Mesenchymal stem cell (in vitro differentiated cells and primary cell): ENCODE measurements at regions not wholly inside any gene's neighbourhood (a gene's known extent, or its start where the extent isn't known, plus 50 kb on each side); places are given as distances from the start of the nearest gene placed in this dataset.
A peak's percentile ranks its signal among the peaks of the same experiment; 100 is the strongest.

Experiments used
- DNase-seq: peaks from one replicate; pipeline ENCODE4 v3.0.0-alpha.2; 2013
- H2AFZ ChIP-seq: one replicate; pipeline ENCODE4 v1.6.1; 2013; ENCODE audit warnings: low read depth, mild to moderate bottlenecking, control low read depth, inconsistent platforms, low read length, moderate library complexity
- H2AK5ac ChIP-seq: 2 replicates; pipeline ENCODE4 v1.6.1; 2013; ENCODE audit warnings: low read length, moderate library complexity, mild to moderate bottlenecking, inconsistent platforms; ENCODE audit not compliant: severe bottlenecking
- H2BK120ac ChIP-seq: one replicate; pipeline ENCODE4 v1.6.1; 2013; ENCODE audit warnings: low read depth, mild to moderate bottlenecking, inconsistent platforms, low read length, moderate library complexity
- H2BK12ac ChIP-seq, 2 experiments: one replicate each; pipeline ENCODE4 v1.6.1; 2013; ENCODE audit warnings: inconsistent platforms in 2 of 2, low read length in 2 of 2, mild to moderate bottlenecking in 2 of 2, moderate library complexity in 2 of 2, control low read depth in 1 of 2
- H2BK15ac ChIP-seq: one replicate; pipeline ENCODE4 v1.6.1; 2013; ENCODE audit warnings: mild to moderate bottlenecking, low read depth, inconsistent platforms; ENCODE audit not compliant: poor library complexity, severe bottlenecking
- H2BK5ac ChIP-seq: 2 replicates; pipeline ENCODE4 v1.6.1; 2013; ENCODE audit warnings: low read depth, mild to moderate bottlenecking, low read length, control low read depth, inconsistent platforms; ENCODE audit not compliant: poor library complexity, severe bottlenecking
- H3K14ac ChIP-seq, 2 experiments: one replicate each; pipeline ENCODE4 v1.6.1; 2013; ENCODE audit warnings: inconsistent platforms in 2 of 2, low read length in 2 of 2, control low read depth in 1 of 2, mild to moderate bottlenecking in 1 of 2, moderate library complexity in 1 of 2
- H3K18ac ChIP-seq, 2 experiments: one replicate each; pipeline ENCODE4 v1.6.1; 2013; ENCODE audit warnings: inconsistent platforms in 2 of 2, low read length in 2 of 2, control low read depth in 1 of 2, low read depth in 1 of 2, mild to moderate bottlenecking in 1 of 2
- H3K23ac ChIP-seq, 2 experiments: one replicate each; pipeline ENCODE4 v1.6.1; 2013; ENCODE audit warnings: inconsistent platforms in 2 of 2, low read length in 2 of 2, mild to moderate bottlenecking in 2 of 2, moderate library complexity in 2 of 2, control low read depth in 1 of 2
- H3K27ac ChIP-seq: 2 replicates; pipeline ENCODE4 v1.5.1; 2013; ENCODE audit warnings: mild to moderate bottlenecking, moderate library complexity, low read length, control low read depth, inconsistent platforms; ENCODE audit not compliant: poor library complexity, severe bottlenecking
- H3K27me3 ChIP-seq, 2 experiments: 2 replicates each; pipeline versions ENCODE4 v1.6.1 to v1.7.0; 2013; ENCODE audit warnings: low read length in 2 of 2, mild to moderate bottlenecking in 2 of 2, moderate library complexity in 2 of 2, control low read depth in 1 of 2, inconsistent platforms in 1 of 2; ENCODE audit not compliant: control insufficient read depth in 1 of 2, insufficient read depth in 1 of 2
- H3K36me3 ChIP-seq, 2 experiments: 2 replicates each; pipeline versions ENCODE4 v1.6.1 to v1.7.0; 2013; ENCODE audit warnings: low read length in 2 of 2, control low read depth in 1 of 2, inconsistent platforms in 1 of 2, low read depth in 1 of 2, mild to moderate bottlenecking in 1 of 2; ENCODE audit not compliant: insufficient read depth in 2 of 2, control insufficient read depth in 1 of 2
- H3K4ac ChIP-seq, 2 experiments: one replicate each; pipeline ENCODE4 v1.6.1; 2013; ENCODE audit warnings: inconsistent platforms in 2 of 2, low read length in 2 of 2, mild to moderate bottlenecking in 2 of 2, moderate library complexity in 2 of 2, control low read depth in 1 of 2, low read depth in 1 of 2
- H3K4me1 ChIP-seq: 2 replicates; pipeline ENCODE4 v1.6.1; 2013; ENCODE audit warnings: low read depth, low read length, control low read depth; ENCODE audit not compliant: control insufficient read depth, insufficient read depth
- H3K4me2 ChIP-seq: 2 replicates; pipeline ENCODE4 v1.6.1; 2013; ENCODE audit warnings: low read length, mild to moderate bottlenecking, inconsistent platforms; ENCODE audit not compliant: poor library complexity, severe bottlenecking
- H3K4me3 ChIP-seq, 2 experiments: 2 replicates each; pipeline versions ENCODE4 v1.5.1 to v1.7.0; 2013; ENCODE audit warnings: low read length in 2 of 2, mild to moderate bottlenecking in 2 of 2, control low read depth in 1 of 2, low read depth in 1 of 2; ENCODE audit not compliant: insufficient read depth in 1 of 2
- H3K79me1 ChIP-seq: replicated peaks from 2 replicates; pipeline ENCODE4 v1.6.1; 2013; ENCODE audit warnings: mild to moderate bottlenecking, control low read depth, low read length, inconsistent platforms; ENCODE audit not compliant: poor library complexity, severe bottlenecking
- H3K9ac ChIP-seq: 2 replicates; pipeline ENCODE4 v1.7.0; 2013; ENCODE audit warnings: mild to moderate bottlenecking, low read length, moderate library complexity
- H3K9me3 ChIP-seq: 2 replicates; pipeline ENCODE4 v1.7.0; 2013; ENCODE audit warnings: mild to moderate bottlenecking, low read length; ENCODE audit not compliant: control insufficient read depth
- H4K8ac ChIP-seq: one replicate; pipeline ENCODE4 v1.6.1; 2013; ENCODE audit warnings: inconsistent platforms, mild to moderate bottlenecking, low read length, moderate library complexity
- H4K91ac ChIP-seq: one replicate; pipeline ENCODE4 v1.6.1; 2013; ENCODE audit warnings: mild to moderate bottlenecking, low read length, inconsistent platforms
- WGBS: methylation state at CpG from one replicate; pipeline ENCODE4 v1.1.7; 2013; ENCODE audit warnings: mixed read lengths; 5-methylcytosine and 5-hydroxymethylcytosine counted together

DNA sequence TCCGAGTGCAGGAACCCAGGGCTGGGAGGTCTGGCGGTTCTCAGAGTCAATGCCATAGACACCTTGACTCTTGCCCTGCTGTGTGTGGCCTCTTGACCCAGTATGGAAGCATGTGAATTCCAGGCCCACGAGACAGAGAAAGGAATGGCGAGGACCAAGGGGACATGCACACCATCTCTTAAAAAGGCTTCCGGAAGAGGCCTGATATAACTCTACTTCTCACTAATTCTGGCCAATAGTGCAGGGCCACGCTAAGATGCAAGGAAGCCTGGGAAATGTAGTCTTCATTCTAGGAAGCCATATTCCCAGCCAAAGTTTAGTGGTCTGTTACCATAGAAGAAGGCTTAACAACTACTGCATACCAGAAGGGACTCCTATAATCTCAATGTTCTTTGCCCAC, 177.0 kb upstream of the KCNG1 start:
- H2AK5ac ChIP-seq = no peak overlapping the region
- no peak overlapping the region for H3K18ac ChIP-seq
- no peak overlapping the region for H4K91ac ChIP-seq
- no peak for DNase-seq
- no peak overlapping the region for H3K14ac ChIP-seq
- H4K8ac ChIP-seq = no peak overlapping the region
- H3K27me3 ChIP-seq = peaks cover 30 to 51% of the 10 kb centered on the region in 2 experiments
- no peak overlapping the region for H2BK15ac ChIP-seq
- H2BK12ac ChIP-seq = no peak overlapping the region
- no peak overlapping the region for H3K23ac ChIP-seq
- H2BK5ac ChIP-seq = no peak overlapping the region
- H3K4me2 ChIP-seq = no peak overlapping the region
- H3K4ac ChIP-seq = no peak overlapping the region
- H3K4me3 ChIP-seq = no peak overlapping the region
- no peak overlapping the region for H3K27ac ChIP-seq
- no peak overlapping the region for H3K9ac ChIP-seq
- H3K4me1 ChIP-seq = no peaks in the 10 kb centered on the region
- H2BK120ac ChIP-seq = no peak overlapping the region
- H2AFZ ChIP-seq = no peak overlapping the region
- no peaks in the 10 kb centered on the region for H3K79me1 ChIP-seq
- peaks cover 3% of the 10 kb centered on the region for H3K9me3 ChIP-seq
- no peaks in the 10 kb centered on the region for H3K36me3 ChIP-seq
- WGBS = 54% methylated on average over 6 of the region's 6 CpGs

DNA sequence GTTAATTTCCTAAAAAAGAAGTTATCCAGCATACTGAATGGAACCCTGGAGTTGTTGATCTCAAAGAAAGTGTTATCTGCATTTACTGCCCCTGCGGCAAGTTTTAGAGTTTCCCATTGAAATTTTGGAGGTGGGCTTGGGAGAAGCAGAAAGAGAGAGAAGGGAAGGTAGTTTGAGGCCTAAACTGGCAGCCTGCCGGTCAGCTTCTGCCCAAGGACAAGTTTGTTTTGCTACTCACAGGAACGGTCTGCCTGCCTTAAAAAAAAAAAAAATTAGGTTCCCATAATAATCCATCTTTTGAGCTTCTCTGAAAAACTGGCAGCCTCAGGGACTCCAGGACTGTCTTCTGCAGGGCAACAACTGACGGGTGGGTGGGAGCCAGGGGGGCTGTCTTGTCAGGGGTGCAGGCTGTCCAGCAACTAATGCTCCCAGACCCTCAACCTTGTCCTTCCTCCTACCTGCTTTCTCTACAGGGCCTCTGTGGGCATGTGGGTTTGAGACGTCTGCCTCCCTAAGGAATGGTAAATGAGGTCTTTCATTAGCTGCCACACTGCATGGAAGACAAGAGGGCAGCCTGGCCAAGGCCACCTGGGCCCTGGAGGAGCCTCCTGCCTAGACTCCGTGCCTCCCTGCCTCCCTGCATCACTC, 176.1 kb upstream of the KCNG1 start:
- Histone ChIP-seq H2BK12ac (no peak overlapping the region), H3K18ac (no peak overlapping the region), H2BK15ac (no peak overlapping the region), H3K4me3 (no peak overlapping the region), H3K27ac (no peak overlapping the region), H2BK5ac (no peak overlapping the region), H3K9ac (no peak overlapping the region), H3K27me3 (peaks cover 20 to 45% of the 10 kb centered on the region in 2 experiments), H3K36me3 (no peaks in the 10 kb centered on the region), H2AK5ac (no peak overlapping the region), H3K9me3 (peaks cover 4% of the 10 kb centered on the region), H3K79me1 (no peaks in the 10 kb centered on the region), H4K91ac (no peak overlapping the region), H3K14ac (peak overlapping the region in 1 of 2 experiments; percentile 0), H4K8ac (no peak overlapping the region), H2AFZ (no peak overlapping the region), H3K4ac (peak overlapping the region in 1 of 2 experiments; percentile 17), H3K4me1 (no peaks in the 10 kb centered on the region), H3K4me2 (no peak overlapping the region), H2BK120ac (no peak overlapping the region), H3K23ac (no peak overlapping the region)
- DNase-seq = no peak
- WGBS = 100% methylated on average over 6 of the region's 6 CpGs

DNA sequence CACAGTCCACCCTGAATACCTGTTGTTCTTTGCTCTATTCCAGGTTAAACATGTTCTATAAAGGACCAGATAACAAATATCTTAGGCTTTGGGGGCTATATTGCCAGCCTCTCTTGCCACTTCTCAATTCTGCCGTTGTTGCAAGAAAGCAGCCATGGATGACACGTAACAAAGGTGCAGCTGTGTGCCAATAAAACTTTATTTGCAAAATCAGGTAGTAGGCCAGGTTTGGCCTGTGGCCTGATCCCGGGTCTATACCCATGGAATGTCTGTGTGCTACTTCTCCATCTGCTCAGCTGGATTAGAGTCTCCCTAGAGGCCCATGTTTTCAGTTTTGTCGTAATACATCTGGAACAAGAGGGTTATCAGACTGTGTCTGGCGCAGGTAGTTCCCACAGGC, 175.3 kb upstream of the KCNG1 start:
- Histone ChIP-seq H3K4me2 (no peak overlapping the region), H3K4me3 (no peak overlapping the region), H3K9ac (no peak overlapping the region), H3K27me3 (peaks cover 19 to 40% of the 10 kb centered on the region in 2 experiments), H3K18ac (peak overlapping the region in 1 of 2 experiments; percentile 28), H2BK12ac (no peak overlapping the region), H4K91ac (no peak overlapping the region), H3K23ac (no peak overlapping the region), H3K4me1 (peaks cover under 1% of the 10 kb centered on the region), H2AK5ac (no peak overlapping the region), H2AFZ (no peak overlapping the region), H3K36me3 (no peaks in the 10 kb centered on the region), H3K9me3 (peaks cover 4% of the 10 kb centered on the region), H3K4ac (no peak overlapping the region), H3K27ac (no peak overlapping the region), H3K79me1 (no peaks in the 10 kb centered on the region), H2BK5ac (no peak overlapping the region), H3K14ac (no peak overlapping the region), H2BK120ac (no peak overlapping the region), H4K8ac (no peak overlapping the region), H2BK15ac (no peak overlapping the region)
- DNase-seq = no peak
- 95% methylated on average over 5 of the region's 5 CpGs for WGBS

DNA sequence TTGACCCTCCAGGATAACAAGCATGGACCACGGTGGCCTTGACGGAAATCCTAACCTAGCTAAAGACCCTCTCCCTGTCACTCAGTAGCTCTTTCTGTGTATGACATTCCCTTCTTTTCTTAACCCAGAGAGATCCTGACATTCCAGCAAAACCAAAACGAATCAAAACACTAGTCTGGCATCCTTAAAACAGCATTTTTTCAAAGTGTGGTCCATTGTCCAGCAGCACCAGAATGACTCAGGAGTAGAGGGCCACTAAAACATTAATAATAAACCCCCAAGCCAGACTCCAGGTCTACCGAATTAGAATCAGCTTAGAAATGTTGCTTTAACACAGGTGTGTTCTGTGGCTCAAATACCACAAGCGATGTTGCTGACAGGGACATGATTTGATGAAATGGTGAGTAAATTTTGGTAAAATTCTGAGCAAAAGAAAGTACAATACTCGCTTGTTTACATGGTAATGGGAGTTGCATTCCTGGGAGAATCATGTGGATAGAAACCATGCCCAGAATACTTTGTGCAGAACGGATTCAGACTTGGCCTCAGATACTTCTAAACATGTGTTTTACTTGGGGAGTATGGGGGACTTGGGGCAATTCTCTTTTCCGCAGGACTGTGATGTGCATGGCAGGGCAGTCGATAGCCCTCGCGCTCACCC, 174.2 kb upstream of the KCNG1 start:
- no peaks in the 10 kb centered on the region for H3K79me1 ChIP-seq
- no peak overlapping the region for H2BK15ac ChIP-seq
- H3K4me2 ChIP-seq = no peak overlapping the region
- H2AFZ ChIP-seq = no peak overlapping the region
- no peak overlapping the region for H3K23ac ChIP-seq
- no peak overlapping the region for H3K4ac ChIP-seq
- peak overlapping the region; percentile 45 for H4K8ac ChIP-seq
- H3K36me3 ChIP-seq = no peaks in the 10 kb centered on the region
- H4K91ac ChIP-seq = no peak overlapping the region
- H2BK12ac ChIP-seq = no peak overlapping the region
- H3K18ac ChIP-seq = no peak overlapping the region
- no peak overlapping the region for H3K14ac ChIP-seq
- H3K27me3 ChIP-seq = peaks cover 13 to 28% of the 10 kb centered on the region in 2 experiments
- H2BK120ac ChIP-seq = no peak overlapping the region
- H3K9ac ChIP-seq = no peak overlapping the region
- H2BK5ac ChIP-seq = no peak overlapping the region
- no peak overlapping the region for H3K27ac ChIP-seq
- no peak for DNase-seq
- H2AK5ac ChIP-seq = no peak overlapping the region
- H3K4me3 ChIP-seq = no peak overlapping the region
- peaks cover 3% of the 10 kb centered on the region for H3K4me1 ChIP-seq
- WGBS = 88% methylated on average over 11 of the region's 11 CpGs
- H3K9me3 ChIP-seq = peaks cover 4% of the 10 kb centered on the region
